Esophagus muscularis mucosa (tissue), 4 donors: ENCODE measurements at regions not wholly inside any gene's neighbourhood (a gene's known extent, or its start where the extent isn't known, plus 50 kb on each side); places are given as distances from the start of the nearest gene placed in this dataset.

ENCODE experiments used
- DNase-seq: peaks from one replicate; pipeline ENCODE4 v3.0.0-alpha.2; 2017; ENCODE audit errors: extremely low spot score
- H3K27ac ChIP-seq, 4 donors: fragments of 200-600 bp; sonication (generic); replicated peaks in 1 of 4; 1 replicate in 3 of 4; 2 replicates in 1 of 4; pipeline ENCODE4 v1.5.1; 2016 to 2019; ENCODE audit warnings: mild to moderate bottlenecking in 1 of 4
- H3K27me3 ChIP-seq, 4 donors: fragments of 200-600 bp; sonication (generic); one replicate each; pipeline versions ENCODE4 v1.5.1 to v1.6.0; 2016 to 2019
- H3K36me3 ChIP-seq, 4 donors: fragments of 200-600 bp; sonication (generic); one replicate each; pipeline ENCODE4 v1.5.1; 2016 to 2019
- H3K4me1 ChIP-seq, 4 donors: fragments of 200-600 bp; sonication (generic); one replicate each; pipeline ENCODE4 v1.5.1; 2016 to 2019
- H3K4me3 ChIP-seq, 4 donors: fragments of 200-600 bp; sonication (generic); 1 replicate in 2 of 4; 2 replicates in 2 of 4; pipeline ENCODE4 v1.5.1; 2016 to 2019; ENCODE audit warnings: mild to moderate bottlenecking in 4 of 4, moderate library complexity in 1 of 4
- H3K9me3 ChIP-seq, 4 donors: fragments of 200-600 bp; sonication (generic); 1 replicate in 3 of 4; 2 replicates in 1 of 4; pipeline ENCODE4 v1.5.1; 2016 to 2019
- EP300 ChIP-seq: sonication (generic); formaldehyde crosslinking; IDR thresholded peaks from one replicate; pipeline ENCODE4 v1.6.1; 2017; ENCODE audit warnings: antibody characterized with exemption
- POLR2A ChIP-seq: fragments of 450-650 bp; IDR thresholded peaks from one replicate; pipeline ENCODE4 v1.6.1; 2017; ENCODE audit warnings: antibody characterized with exemption, moderate library complexity, mild to moderate bottlenecking, low read depth
- POLR2AphosphoS5 ChIP-seq, 2 donors: sonication (generic); formaldehyde crosslinking; IDR thresholded peaks; one replicate each; pipeline ENCODE4 v1.6.1; 2017; ENCODE audit warnings: antibody characterized with exemption in 2 of 2
- WGBS: methylation state at CpG from one replicate; pipeline ENCODE4 v1.1.5; 2018; 5-methylcytosine and 5-hydroxymethylcytosine counted together
- intact Hi-C: fragments of 100-400 bp; cut with DNase I; formaldehyde crosslinking; loops from one replicate; pipeline ENCODE4 v1.15.1; 2023
- TF ChIP-seq, protein P1 (sequence below), 3 experiments: fragments of 200-600 bp in 2 of 3; fragments of 450-650 bp in 1 of 3; sonication (generic) in 2 of 3; IDR thresholded peaks; one replicate each; pipeline ENCODE4 v1.5.1; 2017 to 2019; ENCODE audit warnings: antibody characterized with exemption in 3 of 3, mild to moderate bottlenecking in 2 of 3, moderate library complexity in 1 of 3

DNA sequence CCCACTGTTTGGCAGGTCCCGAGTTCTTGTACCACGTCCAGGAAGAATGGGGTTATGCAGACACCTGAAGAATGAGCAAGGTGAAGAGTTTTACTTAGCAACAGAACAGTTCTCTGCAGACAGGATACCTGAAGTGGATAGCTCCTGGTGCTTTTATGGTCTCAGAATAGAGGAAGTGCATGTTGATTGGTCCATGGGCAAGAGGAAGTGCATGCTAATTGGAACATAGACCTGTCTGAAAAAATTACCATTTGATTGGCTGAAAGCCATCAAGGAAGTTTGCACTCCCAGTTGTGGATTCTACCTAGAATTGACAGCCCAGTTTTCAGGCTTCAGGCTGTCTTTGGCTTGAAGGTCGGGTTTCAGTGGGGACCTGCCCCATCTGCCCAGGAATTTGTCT lies 887.5 kb downstream of the FAT4 start:
- TF ChIP-seq, protein P1, sequence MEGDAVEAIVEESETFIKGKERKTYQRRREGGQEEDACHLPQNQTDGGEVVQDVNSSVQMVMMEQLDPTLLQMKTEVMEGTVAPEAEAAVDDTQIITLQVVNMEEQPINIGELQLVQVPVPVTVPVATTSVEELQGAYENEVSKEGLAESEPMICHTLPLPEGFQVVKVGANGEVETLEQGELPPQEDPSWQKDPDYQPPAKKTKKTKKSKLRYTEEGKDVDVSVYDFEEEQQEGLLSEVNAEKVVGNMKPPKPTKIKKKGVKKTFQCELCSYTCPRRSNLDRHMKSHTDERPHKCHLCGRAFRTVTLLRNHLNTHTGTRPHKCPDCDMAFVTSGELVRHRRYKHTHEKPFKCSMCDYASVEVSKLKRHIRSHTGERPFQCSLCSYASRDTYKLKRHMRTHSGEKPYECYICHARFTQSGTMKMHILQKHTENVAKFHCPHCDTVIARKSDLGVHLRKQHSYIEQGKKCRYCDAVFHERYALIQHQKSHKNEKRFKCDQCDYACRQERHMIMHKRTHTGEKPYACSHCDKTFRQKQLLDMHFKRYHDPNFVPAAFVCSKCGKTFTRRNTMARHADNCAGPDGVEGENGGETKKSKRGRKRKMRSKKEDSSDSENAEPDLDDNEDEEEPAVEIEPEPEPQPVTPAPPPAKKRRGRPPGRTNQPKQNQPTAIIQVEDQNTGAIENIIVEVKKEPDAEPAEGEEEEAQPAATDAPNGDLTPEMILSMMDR (IDR thresholded peaks at IDR 0.05) = no peak
- TF ChIP-seq EP300 (no peak), POLR2A (no peak)
- Histone ChIP-seq H3K9me3 (no peaks in the 10 kb centered on the region), H3K4me3 (no peak overlapping the region), H3K4me1 (no peaks in the 10 kb centered on the region), H3K27ac (no peak overlapping the region), H3K36me3 (no peaks in the 10 kb centered on the region), H3K27me3 (no peaks in the 10 kb centered on the region)
- WGBS = 87% methylated on average over 3 of the region's 3 CpGs
- DNase-seq = no peak
- intact Hi-C loops = no loop called here

DNA sequence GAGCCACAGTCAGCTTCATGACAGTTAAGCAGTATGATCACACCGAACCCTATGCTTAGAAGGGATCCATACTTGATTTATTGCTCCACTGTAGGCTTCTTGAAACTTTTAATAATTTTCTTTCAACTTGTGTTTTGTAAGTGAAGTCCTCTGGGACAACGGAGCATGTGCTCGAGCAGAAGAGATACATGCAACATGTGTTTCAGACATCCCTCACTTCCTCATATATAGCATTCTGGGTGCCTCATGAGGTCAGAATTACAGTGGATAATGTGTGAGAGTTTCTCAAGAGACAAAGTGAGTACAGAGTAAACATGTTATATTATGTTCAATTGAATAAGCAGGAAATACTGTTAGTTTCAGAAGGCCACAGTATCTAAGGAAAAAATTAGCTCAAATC lies 893.2 kb downstream of the FAT4 start:
- H3K36me3 ChIP-seq = no peaks in the 10 kb centered on the region
- H3K27ac ChIP-seq = no peak overlapping the region
- H3K9me3 ChIP-seq = no peaks in the 10 kb centered on the region
- H3K27me3 ChIP-seq = no peaks in the 10 kb centered on the region
- no peak for DNase-seq
- 86% methylated on average over 3 of the region's 3 CpGs for WGBS
- H3K4me1 ChIP-seq = no peaks in the 10 kb centered on the region
- intact Hi-C loops = no loop called here
- H3K4me3 ChIP-seq = no peak overlapping the region
- TF ChIP-seq EP300 (no peak), POLR2AphosphoS5 (IDR thresholded peaks at IDR 0.05) (no peak), POLR2A (no peak)
- TF ChIP-seq, protein P1 (IDR thresholded peaks at IDR 0.05) = no peak

DNA sequence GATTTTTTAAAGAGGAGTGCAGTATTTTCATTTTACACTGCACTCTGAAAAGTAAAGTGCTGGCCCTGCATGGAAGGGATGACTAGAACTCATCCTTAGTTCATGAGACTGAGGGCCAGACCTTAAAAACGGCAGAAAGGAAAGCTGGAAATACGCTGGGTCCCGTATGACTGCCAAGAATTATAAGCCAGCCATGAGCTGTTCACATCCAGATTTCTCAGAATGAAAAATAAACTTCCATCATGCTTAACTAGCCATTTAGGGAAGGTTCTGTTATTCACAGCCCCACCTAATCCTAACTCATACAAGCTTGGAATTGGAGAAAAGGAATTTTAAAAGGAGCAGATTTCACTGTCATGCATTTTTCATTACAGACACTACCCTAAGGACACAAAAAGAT lies 894.4 kb downstream of the FAT4 start:
- WGBS = 37% methylated on average over 3 of the region's 3 CpGs
- H3K4me1 ChIP-seq = no peaks in the 10 kb centered on the region
- no peak for TF ChIP-seq POLR2AphosphoS5 (IDR thresholded peaks at IDR 0.05)
- TF ChIP-seq, protein P1 (IDR thresholded peaks at IDR 0.05) = no peak
- no peak for TF ChIP-seq POLR2A
- TF ChIP-seq EP300 = no peak
- intact Hi-C loops = no loop called here
- H3K27ac ChIP-seq = no peak overlapping the region
- no peaks in the 10 kb centered on the region for H3K27me3 ChIP-seq
- no peak for DNase-seq
- no peaks in the 10 kb centered on the region for H3K9me3 ChIP-seq
- H3K4me3 ChIP-seq = no peak overlapping the region
- no peaks in the 10 kb centered on the region for H3K36me3 ChIP-seq

DNA sequence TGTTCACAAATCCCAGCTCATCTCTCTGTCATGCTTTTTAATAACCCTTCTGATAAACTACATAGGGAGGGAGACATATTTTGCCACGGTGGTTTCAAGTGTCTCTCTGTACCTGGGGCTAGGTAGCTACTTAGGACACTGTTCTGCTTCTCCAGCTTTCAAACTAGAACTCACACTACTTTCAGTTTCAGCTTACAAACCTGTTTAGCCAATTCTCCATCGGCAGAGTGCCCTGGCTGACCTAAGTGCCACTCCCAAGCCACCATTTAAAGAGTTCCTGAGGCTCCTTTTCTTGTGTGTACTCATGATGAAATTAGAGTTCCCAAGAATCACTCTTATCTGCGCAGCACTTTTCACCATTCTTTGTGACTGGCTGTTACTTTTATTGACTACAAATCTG lies 899.2 kb downstream of the FAT4 start:
- DNase-seq = no peak
- Histone ChIP-seq H3K27me3 (no peaks in the 10 kb centered on the region), H3K9me3 (no peaks in the 10 kb centered on the region), H3K4me3 (no peak overlapping the region), H3K27ac (no peak overlapping the region), H3K4me1 (no peaks in the 10 kb centered on the region), H3K36me3 (no peaks in the 10 kb centered on the region)
- 83% methylated on average over 3 of the region's 3 CpGs for WGBS
- intact Hi-C loops = no loop called here
- TF ChIP-seq POLR2AphosphoS5 (IDR thresholded peaks at IDR 0.05) = no peak
- no peak for TF ChIP-seq POLR2A
- TF ChIP-seq, protein P1 (IDR thresholded peaks at IDR 0.05) = no peak
- TF ChIP-seq EP300 = no peak

DNA sequence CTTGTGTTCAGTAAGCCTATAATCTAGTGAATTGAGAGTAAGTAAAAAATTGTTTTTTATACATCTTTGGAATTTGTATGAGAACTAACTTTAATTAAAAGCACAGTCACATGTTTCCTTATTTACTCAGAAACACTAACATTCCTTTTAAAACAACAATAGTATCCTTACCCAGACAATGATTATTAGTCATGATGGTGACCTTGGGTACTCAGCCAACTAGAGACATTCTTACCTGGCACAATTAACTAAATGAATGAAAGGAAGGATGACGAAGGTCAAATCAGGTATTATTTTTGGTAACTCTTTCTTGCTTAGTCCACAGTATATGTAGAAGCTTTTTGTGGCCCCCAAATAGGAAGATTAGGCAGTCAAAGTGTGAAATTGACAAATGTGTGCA lies 901.0 kb downstream of the FAT4 start:
- no peaks in the 10 kb centered on the region for H3K27me3 ChIP-seq
- TF ChIP-seq, protein P1 (IDR thresholded peaks at IDR 0.05) = no peak
- TF ChIP-seq POLR2AphosphoS5 (IDR thresholded peaks at IDR 0.05) (peak in 1 of 2 donors; percentile 13), EP300 (no peak), POLR2A (no peak)
- 81% methylated on average over 1 of the region's 1 CpG for WGBS
- H3K27ac ChIP-seq = no peak overlapping the region
- no peaks in the 10 kb centered on the region for H3K9me3 ChIP-seq
- H3K36me3 ChIP-seq = no peaks in the 10 kb centered on the region
- H3K4me3 ChIP-seq = no peak overlapping the region
- DNase-seq = no peak
- intact Hi-C loops = no loop called here
- H3K4me1 ChIP-seq = no peaks in the 10 kb centered on the region
